Cardiac muscle cell (in vitro differentiated cells and primary cell): ENCODE measurements at regions not wholly inside any gene's neighbourhood (a gene's known extent, or its start where the extent isn't known, plus 50 kb on each side); places are given as distances from the start of the nearest gene placed in this dataset.
"Not testable (repeated sequence)": the region's sequence is repeated elsewhere in the genome, so short reads cannot be mapped to it uniquely, and the experiment has no call there.

Experiments used
- DNase-seq, 2 donors: peaks; one replicate each; pipeline versions ENCODE4 v3.0.0 to v3.0.0-alpha.2; 2010 to 2017; ENCODE audit warnings: low read depth in 1 of 2, low spot score in 1 of 2
- H3K27ac ChIP-seq: fragments of 200-600 bp; sonication (generic); 2 replicates; pipeline ENCODE4 v1.5.1; 2016
- H3K27me3 ChIP-seq: fragments of 200-600 bp; sonication (generic); 2 replicates; pipeline ENCODE4 v1.6.0; 2016; ENCODE audit warnings: control low read depth
- H3K36me3 ChIP-seq: fragments of 200-600 bp; sonication (generic); 2 replicates; pipeline ENCODE4 v1.5.1; 2016; ENCODE audit warnings: control low read depth
- H3K4me1 ChIP-seq: fragments of 200-600 bp; sonication (generic); 2 replicates; pipeline ENCODE4 v1.8.1; 2017; ENCODE audit warnings: low read depth, mild to moderate bottlenecking, mixed run types
- H3K4me3 ChIP-seq: fragments of 200-600 bp; sonication (generic); 2 replicates; pipeline ENCODE4 v1.5.1; 2016; ENCODE audit warnings: mild to moderate bottlenecking
- H3K9me3 ChIP-seq: fragments of 200-600 bp; sonication (generic); 2 replicates; pipeline ENCODE4 v1.5.1; 2017; ENCODE audit warnings: low read depth, mild to moderate bottlenecking, control low read depth
- TF ChIP-seq, protein P1 (sequence below): IDR thresholded peaks from 2 replicates; pipeline ENCODE4 v1.5.1; 2012; ENCODE audit warnings: low read depth, mild to moderate bottlenecking, low read length

DNA sequence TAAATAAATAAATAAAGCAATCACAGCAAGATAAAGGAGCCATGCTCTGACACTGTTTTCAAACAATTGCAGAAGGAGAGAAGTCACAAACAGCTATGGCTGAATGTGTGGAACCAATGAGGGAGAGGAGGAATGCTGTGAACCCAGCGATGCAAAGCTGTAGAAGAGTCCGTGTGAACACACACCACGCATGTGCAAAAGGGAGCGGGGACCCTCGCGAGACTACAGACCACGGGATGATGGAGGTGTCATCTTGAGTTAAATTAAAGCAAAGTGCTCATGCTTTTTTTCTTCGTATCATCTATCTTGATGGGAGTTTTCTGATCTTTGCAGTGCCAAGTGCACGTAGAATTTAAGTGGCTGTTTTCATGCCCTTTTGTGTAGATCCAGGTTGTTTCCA is 123.8 kb upstream of the CDH5 start:
- no peaks in the 10 kb centered on the region for H3K36me3 ChIP-seq
- TF ChIP-seq, protein P1, sequence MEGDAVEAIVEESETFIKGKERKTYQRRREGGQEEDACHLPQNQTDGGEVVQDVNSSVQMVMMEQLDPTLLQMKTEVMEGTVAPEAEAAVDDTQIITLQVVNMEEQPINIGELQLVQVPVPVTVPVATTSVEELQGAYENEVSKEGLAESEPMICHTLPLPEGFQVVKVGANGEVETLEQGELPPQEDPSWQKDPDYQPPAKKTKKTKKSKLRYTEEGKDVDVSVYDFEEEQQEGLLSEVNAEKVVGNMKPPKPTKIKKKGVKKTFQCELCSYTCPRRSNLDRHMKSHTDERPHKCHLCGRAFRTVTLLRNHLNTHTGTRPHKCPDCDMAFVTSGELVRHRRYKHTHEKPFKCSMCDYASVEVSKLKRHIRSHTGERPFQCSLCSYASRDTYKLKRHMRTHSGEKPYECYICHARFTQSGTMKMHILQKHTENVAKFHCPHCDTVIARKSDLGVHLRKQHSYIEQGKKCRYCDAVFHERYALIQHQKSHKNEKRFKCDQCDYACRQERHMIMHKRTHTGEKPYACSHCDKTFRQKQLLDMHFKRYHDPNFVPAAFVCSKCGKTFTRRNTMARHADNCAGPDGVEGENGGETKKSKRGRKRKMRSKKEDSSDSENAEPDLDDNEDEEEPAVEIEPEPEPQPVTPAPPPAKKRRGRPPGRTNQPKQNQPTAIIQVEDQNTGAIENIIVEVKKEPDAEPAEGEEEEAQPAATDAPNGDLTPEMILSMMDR, result no peak
- peaks cover 2% of the 10 kb centered on the region for H3K27me3 ChIP-seq
- H3K4me1 ChIP-seq, result no peaks in the 10 kb centered on the region
- H3K9me3 ChIP-seq, result no peaks in the 10 kb centered on the region
- no peak overlapping the region for H3K27ac ChIP-seq
- H3K4me3 ChIP-seq, result no peak overlapping the region
- DNase-seq, result no peak

DNA sequence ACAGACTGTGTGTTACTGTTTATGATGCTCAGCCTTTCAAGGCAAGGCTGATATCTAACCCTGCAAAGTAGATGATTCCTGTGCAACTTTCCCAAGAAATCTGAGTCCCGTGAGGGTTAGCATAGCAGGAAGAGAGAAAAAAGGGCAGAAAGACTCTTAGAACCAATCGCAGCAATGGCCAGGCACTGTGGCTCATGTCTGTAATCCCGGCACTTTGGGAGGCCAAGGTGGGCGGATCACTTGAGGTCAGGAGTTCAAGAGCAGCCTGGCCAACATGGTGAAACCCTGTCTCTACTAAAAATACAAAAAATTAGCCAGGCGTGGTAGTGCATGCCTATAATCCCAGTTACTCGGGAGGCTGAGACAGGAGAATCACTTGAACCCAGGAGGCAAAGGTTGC is 124.3 kb upstream of the CDH5 start:
- H3K9me3 ChIP-seq, H3K4me1 ChIP-seq, H3K4me3 ChIP-seq, DNase-seq, H3K36me3 ChIP-seq, H3K27ac ChIP-seq, H3K27me3 ChIP-seq: not testable (repeated sequence)

DNA sequence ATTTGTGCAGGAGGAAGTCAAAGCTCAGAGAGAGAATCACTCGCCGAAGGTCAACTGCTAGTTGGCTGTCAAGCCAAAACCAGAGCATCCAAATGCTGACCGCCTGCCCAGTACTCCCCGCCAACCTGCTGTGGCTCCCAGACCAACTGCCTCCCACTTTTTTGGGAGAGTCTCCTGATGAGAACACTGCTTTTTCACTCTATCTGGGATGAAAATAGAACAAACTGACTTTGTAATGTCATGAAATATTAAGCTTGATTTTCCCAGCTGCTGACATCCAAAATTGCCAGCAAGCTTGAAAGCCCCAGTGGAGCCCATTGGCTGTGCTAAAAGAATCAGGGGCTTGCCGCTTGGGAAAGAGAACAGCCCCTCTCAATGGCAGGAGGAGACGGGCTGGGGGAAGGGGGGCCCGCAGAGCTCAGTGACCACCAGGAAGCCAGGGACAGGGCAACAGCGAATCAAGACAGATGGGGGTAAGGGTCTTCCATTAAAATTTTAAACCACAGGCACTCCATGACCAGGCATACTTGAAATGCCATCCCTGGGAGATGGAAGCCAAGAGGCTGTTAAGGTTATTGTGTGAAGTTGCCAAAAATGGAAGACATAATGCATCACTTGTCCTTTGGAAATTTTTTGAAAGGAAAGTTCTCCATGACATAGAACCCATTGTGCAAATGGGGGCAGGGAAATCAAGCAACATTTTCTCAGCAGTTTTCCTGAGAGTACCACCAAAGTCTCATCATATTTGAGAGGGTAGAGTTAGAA is 125.7 kb upstream of the CDH5 start:
- TF ChIP-seq, protein P1, result no peak
- no peak overlapping the region for H3K27ac ChIP-seq

DNA sequence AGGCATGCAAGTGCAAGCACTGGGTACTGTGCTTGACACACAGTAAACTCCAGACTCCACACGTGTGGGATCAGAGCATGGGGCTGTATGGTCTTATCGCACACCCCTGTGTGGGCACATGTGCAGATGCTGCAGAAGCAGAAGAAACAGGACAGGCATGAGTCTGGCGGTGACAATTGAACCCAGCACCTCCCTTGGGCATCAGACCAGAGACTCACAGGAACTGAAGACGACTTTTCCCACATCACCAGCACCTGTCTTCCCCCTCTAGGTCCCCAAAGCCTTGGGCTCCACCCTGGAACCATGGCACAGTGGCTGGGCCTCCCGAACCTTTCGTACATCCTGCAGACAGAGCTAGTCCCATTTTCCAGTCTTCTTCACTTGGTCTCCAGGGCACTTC is 126.4 kb upstream of the CDH5 start:
- no peak overlapping the region for H3K4me3 ChIP-seq
- no peaks in the 10 kb centered on the region for H3K9me3 ChIP-seq
- H3K4me1 ChIP-seq, result no peaks in the 10 kb centered on the region
- H3K36me3 ChIP-seq, result no peaks in the 10 kb centered on the region
- peaks cover 5% of the 10 kb centered on the region for H3K27me3 ChIP-seq
- no peak overlapping the region for H3K27ac ChIP-seq
- TF ChIP-seq, protein P1, result no peak
- no peak for DNase-seq

More for the DNA sequence above, 125.7 kb upstream of the CDH5 start:
- Histone ChIP-seq H3K9me3 (no peaks in the 10 kb centered on the region), H3K36me3 (no peaks in the 10 kb centered on the region), H3K4me3 (no peak overlapping the region), H3K27me3 (peaks cover 2% of the 10 kb centered on the region), H3K4me1 (no peaks in the 10 kb centered on the region)
- DNase-seq, result no peak

DNA sequence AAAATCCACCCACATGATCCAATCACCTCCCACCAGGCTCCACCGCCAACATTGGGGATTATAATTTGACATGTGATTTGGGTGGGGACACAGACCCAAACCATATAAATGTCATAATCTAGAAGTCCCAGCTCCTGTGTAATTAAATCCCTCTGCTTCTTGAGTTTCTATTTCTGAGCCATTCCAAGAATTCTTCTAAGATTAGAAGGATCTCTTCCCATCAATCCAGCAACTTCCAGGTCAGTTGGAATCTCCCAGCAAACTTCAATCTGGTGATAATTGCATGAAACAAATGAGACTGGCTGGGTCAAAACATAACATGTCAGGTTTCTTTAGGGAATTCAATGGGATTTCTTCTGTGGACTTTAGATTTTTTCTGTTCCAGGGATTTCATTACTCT is 127.8 kb upstream of the CDH5 start:
- no peaks in the 10 kb centered on the region for H3K4me1 ChIP-seq
- no peak for DNase-seq
- H3K9me3 ChIP-seq, result no peaks in the 10 kb centered on the region
- H3K4me3 ChIP-seq, result no peak overlapping the region
- TF ChIP-seq, protein P1, result no peak
- H3K36me3 ChIP-seq, result no peaks in the 10 kb centered on the region
- peaks cover 3% of the 10 kb centered on the region for H3K27me3 ChIP-seq
- no peak overlapping the region for H3K27ac ChIP-seq

DNA sequence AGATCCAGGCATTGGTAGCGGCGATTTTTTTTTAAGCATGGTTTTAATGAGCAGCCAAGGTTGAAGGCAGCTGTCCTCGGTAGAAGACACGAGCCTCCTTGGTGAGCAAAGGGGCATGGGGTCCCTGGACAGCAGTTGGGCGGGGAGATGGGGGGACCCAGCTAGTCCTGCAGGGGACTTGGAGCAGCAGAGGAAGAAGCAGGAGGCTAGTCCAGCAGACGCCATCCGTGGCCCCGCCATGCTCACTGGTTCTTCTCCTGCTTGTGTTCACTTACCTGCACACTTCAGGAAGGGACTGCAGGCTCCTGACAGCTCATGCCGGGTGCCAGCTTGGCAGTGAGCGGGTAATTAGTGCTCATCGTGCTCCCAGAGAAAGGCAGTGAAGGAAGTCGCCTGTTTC is 130.2 kb upstream of the CDH5 start:
- Histone ChIP-seq H3K36me3 (no peaks in the 10 kb centered on the region), H3K9me3 (no peaks in the 10 kb centered on the region), H3K27ac (no peak overlapping the region), H3K4me1 (no peaks in the 10 kb centered on the region), H3K27me3 (peaks cover 5% of the 10 kb centered on the region), H3K4me3 (no peak overlapping the region)
- DNase-seq, result no peak
- TF ChIP-seq, protein P1, result no peak
